ENCODE measurements at regions not wholly inside any gene's neighbourhood (a gene's known extent, or its start where the extent isn't known, plus 50 kb on each side); places are given as distances from the start of the nearest gene placed in this dataset.

DNA sequence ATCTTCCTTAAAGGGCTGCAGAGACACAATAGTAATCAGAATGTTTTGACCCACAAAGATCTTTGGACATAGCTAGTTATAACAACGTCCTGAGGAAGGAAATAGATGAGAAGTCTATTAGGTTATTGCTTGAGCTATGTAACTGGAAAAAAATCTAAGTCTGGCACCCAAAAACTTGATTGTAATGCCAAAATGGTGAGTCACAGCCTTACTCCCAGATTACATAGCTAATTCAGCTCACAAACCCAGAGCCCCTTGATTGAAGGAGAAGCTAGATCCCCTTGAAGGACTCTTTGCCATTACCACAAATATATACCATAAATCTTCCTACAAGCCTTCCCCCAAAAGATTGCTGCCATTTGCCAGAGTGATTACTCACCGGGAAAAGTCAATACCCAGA lies 341.8 kb upstream of the KIF2A start:
- TF ChIP-seq, protein P1, sequence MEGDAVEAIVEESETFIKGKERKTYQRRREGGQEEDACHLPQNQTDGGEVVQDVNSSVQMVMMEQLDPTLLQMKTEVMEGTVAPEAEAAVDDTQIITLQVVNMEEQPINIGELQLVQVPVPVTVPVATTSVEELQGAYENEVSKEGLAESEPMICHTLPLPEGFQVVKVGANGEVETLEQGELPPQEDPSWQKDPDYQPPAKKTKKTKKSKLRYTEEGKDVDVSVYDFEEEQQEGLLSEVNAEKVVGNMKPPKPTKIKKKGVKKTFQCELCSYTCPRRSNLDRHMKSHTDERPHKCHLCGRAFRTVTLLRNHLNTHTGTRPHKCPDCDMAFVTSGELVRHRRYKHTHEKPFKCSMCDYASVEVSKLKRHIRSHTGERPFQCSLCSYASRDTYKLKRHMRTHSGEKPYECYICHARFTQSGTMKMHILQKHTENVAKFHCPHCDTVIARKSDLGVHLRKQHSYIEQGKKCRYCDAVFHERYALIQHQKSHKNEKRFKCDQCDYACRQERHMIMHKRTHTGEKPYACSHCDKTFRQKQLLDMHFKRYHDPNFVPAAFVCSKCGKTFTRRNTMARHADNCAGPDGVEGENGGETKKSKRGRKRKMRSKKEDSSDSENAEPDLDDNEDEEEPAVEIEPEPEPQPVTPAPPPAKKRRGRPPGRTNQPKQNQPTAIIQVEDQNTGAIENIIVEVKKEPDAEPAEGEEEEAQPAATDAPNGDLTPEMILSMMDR (IDR thresholded peaks at IDR 0.05) = no peak
- no peak for TF ChIP-seq POLR2A (IDR thresholded peaks at IDR 0.05)
- intact Hi-C loops (cut with DNase I) = no loop called here
- no peak for DNase-seq
- Histone ChIP-seq H3K27ac (no peak overlapping the region), H3K9me3 (no peaks in the 10 kb centered on the region), H3K36me3 (no peaks in the 10 kb centered on the region), H3K27me3 (no peaks in the 10 kb centered on the region), H3K4me3 (replicated peaks in 1 of 3) (no peak overlapping the region), H3K4me1 (no peaks in the 10 kb centered on the region)
- 69 to 73% methylated on average over 2 of the region's 2 CpGs for WGBS, 2 donors

- Histone ChIP-seq H3K4me3 (replicated peaks in 1 of 3) (no peak overlapping the region), H3K36me3 (no peaks in the 10 kb centered on the region), H3K9me3 (no peaks in the 10 kb centered on the region), H3K4me1 (no peaks in the 10 kb centered on the region), H3K27me3 (no peaks in the 10 kb centered on the region), H3K27ac (no peak overlapping the region)
- WGBS, 2 donors = 90 to 94% methylated on average over 1 of the region's 1 CpG
- DNase-seq = no peak
- intact Hi-C loops (cut with DNase I) = no loop called here
- no peak for TF ChIP-seq POLR2A (IDR thresholded peaks at IDR 0.05)
- TF ChIP-seq, protein P1 (IDR thresholded peaks at IDR 0.05) = no peak
These were observed 340.9 kb upstream of the KIF2A start for GRCh38 chr5:61965069-61965468.

DNA sequence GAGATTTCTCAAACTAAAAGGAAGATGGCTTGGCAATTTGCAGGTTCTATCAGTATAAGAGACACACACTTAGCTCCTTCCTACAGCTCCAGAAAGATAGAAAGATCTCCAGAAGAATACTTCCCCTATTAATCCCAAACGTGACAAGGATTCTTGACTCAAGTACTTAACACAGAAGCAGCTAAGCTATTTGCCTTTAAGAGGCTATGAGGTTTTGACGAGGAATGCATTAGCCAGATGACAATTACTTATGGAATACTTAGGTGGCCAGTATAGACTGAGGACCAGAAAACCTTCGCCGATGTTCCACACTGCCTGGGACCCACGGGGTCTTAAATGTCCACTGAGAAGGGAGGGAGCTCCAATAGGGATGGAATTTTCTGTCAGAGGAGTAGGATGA lies 340.5 kb upstream of the KIF2A start:
- no peaks in the 10 kb centered on the region for H3K4me1 ChIP-seq
- DNase-seq = no peak

DNA sequence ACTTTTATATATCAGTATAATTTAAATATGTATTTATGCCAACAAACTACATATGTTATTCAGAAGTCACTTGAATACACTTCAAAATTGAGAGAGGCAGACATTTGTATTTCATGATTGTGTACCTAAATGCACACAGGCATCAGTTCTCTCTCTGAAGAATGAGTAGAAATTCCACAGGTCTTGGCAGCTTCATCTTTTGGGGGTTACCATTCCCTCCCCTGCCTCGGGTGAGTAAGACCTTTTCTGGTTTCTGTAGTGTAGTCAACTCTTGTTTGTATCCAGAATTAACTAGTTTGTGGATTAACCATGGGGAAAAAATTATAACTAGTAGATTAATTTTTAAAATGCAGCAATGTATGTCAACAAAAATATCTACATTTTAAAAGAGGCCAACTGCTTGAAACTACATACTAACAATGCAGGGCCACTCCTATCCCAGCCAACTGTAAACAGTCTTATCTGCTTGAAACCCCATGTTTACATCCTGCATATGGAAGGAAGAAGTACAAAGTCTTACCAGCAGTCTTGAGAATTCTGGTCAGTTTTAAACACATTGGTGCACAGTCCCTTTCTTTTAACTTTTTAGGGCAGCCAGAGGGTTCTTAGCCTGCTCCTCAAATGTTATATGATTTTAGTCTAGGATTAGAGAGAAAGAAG lies 339.6 kb upstream of the KIF2A start:
- H3K4me3 ChIP-seq (replicated peaks in 1 of 3) = no peak overlapping the region
- intact Hi-C loops (cut with DNase I) = no loop called here
- no peaks in the 10 kb centered on the region for H3K27me3 ChIP-seq
- H3K4me1 ChIP-seq = no peaks in the 10 kb centered on the region
- TF ChIP-seq, protein P1 (IDR thresholded peaks at IDR 0.05) = no peak
- no peak for TF ChIP-seq POLR2A (IDR thresholded peaks at IDR 0.05)
- no peak overlapping the region for H3K27ac ChIP-seq
- 13 to 15% methylated on average over 1 of the region's 1 CpG for WGBS, 2 donors
- no peaks in the 10 kb centered on the region for H3K9me3 ChIP-seq
- no peak for DNase-seq
- H3K36me3 ChIP-seq = no peaks in the 10 kb centered on the region

More for the DNA sequence above, 340.5 kb upstream of the KIF2A start:
- Histone ChIP-seq H3K4me3 (replicated peaks in 1 of 3) (no peak overlapping the region), H3K36me3 (no peaks in the 10 kb centered on the region), H3K27me3 (no peaks in the 10 kb centered on the region), H3K9me3 (no peaks in the 10 kb centered on the region), H3K27ac (no peak overlapping the region)
- WGBS, 2 donors = 46 to 48% methylated on average over 5 of the region's 5 CpGs
- TF ChIP-seq POLR2A (IDR thresholded peaks at IDR 0.05) = no peak
- intact Hi-C loops (cut with DNase I) = no loop called here

- no peak for DNase-seq
- H3K9me3 ChIP-seq = no peaks in the 10 kb centered on the region
- no peaks in the 10 kb centered on the region for H3K4me1 ChIP-seq
- no peaks in the 10 kb centered on the region for H3K36me3 ChIP-seq
- no peak overlapping the region for H3K4me3 ChIP-seq (replicated peaks in 1 of 3)
- TF ChIP-seq, protein P1 (IDR thresholded peaks at IDR 0.05) = no peak
- TF ChIP-seq POLR2A (IDR thresholded peaks at IDR 0.05) = no peak
- no peak overlapping the region for H3K27ac ChIP-seq
- H3K27me3 ChIP-seq = no peaks in the 10 kb centered on the region
- intact Hi-C loops (cut with DNase I) = no loop called here
- 50 to 55% methylated on average over 8 of the region's 8 CpGs for WGBS, 2 donors
These were observed 339.0 kb upstream of the KIF2A start for GRCh38 chr5:61966997-61967396.
